Right lobe of liver (tissue), 4 donors: ENCODE measurements at regions not wholly inside any gene's neighbourhood (a gene's known extent, or its start where the extent isn't known, plus 50 kb on each side); places are given as distances from the start of the nearest gene placed in this dataset.

Source experiments
- POLR2A ChIP-seq: fragments of 450-650 bp; IDR thresholded peaks from one replicate; pipeline ENCODE4 v1.6.1; 2017; ENCODE audit warnings: antibody characterized with exemption, mild to moderate bottlenecking
- TF ChIP-seq, protein P1 (sequence below), 4 donors: fragments of 200-600 bp in 3 of 4; fragments of 450-650 bp in 1 of 4; IDR thresholded peaks; one replicate each; pipeline versions ENCODE4 v1.5.1 to v1.8.0; 2016 to 2022; ENCODE audit warnings: antibody characterized with exemption in 4 of 4, mild to moderate bottlenecking in 2 of 4
- donor health status: DM: no; HTN: no; CAD: no.
- donor health status: DM: no; HTN: no; CAD: no.
- donor health status: DM: no; HTN: yes; CAD: no.

DNA sequence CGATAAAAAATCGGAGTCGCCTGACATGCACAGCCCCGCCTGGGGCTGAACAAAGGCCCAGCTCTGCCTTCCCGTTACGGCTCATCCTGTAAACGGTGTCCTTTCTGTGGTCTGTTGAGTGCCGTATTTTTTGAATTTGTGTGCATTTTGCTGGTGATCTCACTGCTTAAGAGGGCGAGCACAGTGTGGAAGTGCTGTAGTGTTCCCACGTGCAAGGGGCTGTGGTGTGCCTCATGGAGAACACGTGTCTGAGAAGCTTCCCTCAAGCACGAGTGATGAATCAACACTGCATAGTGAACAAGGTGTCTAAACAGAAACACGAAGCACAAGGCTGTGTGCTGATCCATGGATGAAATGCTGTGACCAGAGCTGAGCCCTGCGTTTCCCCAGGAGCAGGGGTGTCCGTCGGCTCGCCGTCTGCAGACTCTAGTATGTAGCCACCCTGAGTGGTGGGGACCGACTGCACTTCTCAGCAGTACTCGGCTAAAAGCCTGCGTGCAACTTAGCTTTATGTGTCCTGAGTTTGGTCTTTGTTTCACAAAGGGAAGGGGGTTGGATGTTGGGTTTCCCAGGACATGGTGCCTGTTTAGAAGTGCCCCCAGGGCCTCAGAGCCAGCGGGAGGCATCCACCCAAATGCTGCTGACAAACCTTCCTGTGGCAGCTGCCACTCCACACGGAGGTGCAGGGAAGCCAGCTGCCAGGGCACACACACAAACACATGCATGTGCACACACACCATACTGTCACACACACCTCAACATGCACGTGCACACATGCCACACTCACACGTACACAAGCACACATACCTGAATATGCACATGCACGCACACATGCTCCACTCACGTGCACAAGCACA lies 77.2 kb upstream of the IRX4 start:
- TF ChIP-seq, protein P1, sequence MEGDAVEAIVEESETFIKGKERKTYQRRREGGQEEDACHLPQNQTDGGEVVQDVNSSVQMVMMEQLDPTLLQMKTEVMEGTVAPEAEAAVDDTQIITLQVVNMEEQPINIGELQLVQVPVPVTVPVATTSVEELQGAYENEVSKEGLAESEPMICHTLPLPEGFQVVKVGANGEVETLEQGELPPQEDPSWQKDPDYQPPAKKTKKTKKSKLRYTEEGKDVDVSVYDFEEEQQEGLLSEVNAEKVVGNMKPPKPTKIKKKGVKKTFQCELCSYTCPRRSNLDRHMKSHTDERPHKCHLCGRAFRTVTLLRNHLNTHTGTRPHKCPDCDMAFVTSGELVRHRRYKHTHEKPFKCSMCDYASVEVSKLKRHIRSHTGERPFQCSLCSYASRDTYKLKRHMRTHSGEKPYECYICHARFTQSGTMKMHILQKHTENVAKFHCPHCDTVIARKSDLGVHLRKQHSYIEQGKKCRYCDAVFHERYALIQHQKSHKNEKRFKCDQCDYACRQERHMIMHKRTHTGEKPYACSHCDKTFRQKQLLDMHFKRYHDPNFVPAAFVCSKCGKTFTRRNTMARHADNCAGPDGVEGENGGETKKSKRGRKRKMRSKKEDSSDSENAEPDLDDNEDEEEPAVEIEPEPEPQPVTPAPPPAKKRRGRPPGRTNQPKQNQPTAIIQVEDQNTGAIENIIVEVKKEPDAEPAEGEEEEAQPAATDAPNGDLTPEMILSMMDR (IDR thresholded peaks at IDR 0.05): no peak
- TF ChIP-seq POLR2A: no peak
